GM21423 (cell line): ENCODE measurements at regions not wholly inside any gene's neighbourhood (a gene's known extent, or its start where the extent isn't known, plus 50 kb on each side); places are given as distances from the start of the nearest gene placed in this dataset.

Experiments
- ATAC-seq: cut with Tn5 transposase; IDR thresholded peaks from one replicate; pipeline ENCODE4 v1.9.1; 2021; ENCODE audit warnings: mild to moderate bottlenecking, moderate library complexity; ENCODE audit not compliant: unreplicated experiment

DNA sequence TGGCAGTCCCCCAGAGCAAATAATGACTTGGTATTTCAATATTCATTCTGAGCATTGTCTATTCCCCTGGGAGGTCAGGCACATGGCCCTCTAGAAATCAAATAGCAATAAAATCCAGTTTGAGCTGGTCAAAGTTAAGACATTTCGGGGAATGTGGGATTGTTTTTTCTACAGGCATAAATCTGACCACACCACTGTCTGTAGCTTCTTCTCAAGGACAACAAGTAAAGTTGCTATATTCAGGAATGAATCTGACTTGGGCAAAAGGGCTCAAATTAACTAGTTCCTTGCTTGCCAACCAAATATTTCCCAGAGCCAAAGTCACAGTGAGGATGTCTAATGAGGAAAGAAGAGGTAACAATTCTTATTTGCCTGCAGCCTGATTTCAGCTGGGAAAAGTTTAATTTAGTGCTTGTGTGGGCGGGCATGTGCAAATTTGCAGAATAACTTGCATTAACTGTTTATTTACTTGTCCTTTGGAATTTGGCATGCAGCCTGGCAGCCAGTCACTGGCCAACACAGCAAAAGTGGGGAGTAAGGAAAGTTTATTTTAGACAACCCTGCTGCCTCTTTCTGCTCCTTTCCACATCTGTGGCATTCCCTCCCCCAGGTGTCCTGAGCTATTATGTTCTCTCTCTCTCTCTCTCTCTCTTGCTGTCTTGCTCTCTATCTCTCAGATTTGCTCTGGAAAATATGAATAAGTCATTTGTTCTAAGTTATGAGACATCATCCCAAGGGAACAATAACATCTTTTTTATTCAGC, 51.2 kb upstream of the ARHGAP20 start:
- ATAC-seq: no peak

DNA sequence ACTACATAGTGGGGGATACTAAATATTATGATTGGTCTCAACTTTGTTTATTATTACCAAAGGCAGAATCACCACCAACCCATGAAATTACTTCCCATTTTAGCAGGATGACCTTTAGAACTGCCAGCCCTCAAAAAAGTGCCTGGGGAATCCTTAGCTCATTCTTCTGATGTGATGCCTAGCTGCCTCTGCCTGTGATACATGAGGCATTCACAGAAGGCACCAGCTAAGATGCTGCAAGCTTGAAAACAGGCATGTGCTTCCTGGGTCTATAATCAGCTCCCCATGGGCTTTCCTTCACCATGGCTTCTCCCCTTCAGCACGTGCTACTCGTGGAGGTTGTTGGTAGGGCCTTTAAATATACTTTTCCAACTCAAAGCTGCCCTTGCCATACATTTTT, 50.4 kb upstream of the ARHGAP20 start:
- ATAC-seq: no peak
